ENCODE measurements at regions not wholly inside any gene's neighbourhood (a gene's known extent, or its start where the extent isn't known, plus 50 kb on each side); places are given as distances from the start of the nearest gene placed in this dataset.

GRCh38 chr13:103224804-103225203, 158.6 kb upstream of the SLC10A2 start:
- H3K9ac ChIP-seq (ENCODE audit: low read depth, low read length) = no peak overlapping the region
- TF ChIP-seq FOS (IDR thresholded peaks at IDR 0.05; ENCODE audit: low read depth, low read length) (no peak), RFX5 (IDR thresholded peaks at IDR 0.05; ENCODE audit: low read depth, low read length) (no peak), MXI1 (IDR thresholded peaks at IDR 0.05; ENCODE audit: borderline replicate concordance, low read depth, low read length) (no peak), CEBPB (IDR thresholded peaks at IDR 0.05; ENCODE audit: low read depth, low read length) (no peak), RAD21 (IDR thresholded peaks at IDR 0.05; ENCODE audit: low read length) (no peak), RCOR1 (IDR thresholded peaks at IDR 0.05; ENCODE audit: insufficient replicate concordance, low read length) (no peak), CHD1 (IDR thresholded peaks at IDR 0.05; ENCODE audit: low read depth, low read length) (no peak), BHLHE40 (IDR thresholded peaks at IDR 0.05; ENCODE audit: low read depth, low read length) (no peak)
- H3K4me3 ChIP-seq (ENCODE audit: insufficient read depth, low read depth, low read length) = no peak overlapping the region
- H2BK5ac ChIP-seq (ENCODE audit: low read depth, low read length, poor library complexity, severe bottlenecking) = no peak overlapping the region
- no peak overlapping the region for H3K4ac ChIP-seq (ENCODE audit: low read depth, low read length)
- no peaks in the 10 kb centered on the region for H3K9me1 ChIP-seq (ENCODE audit: insufficient read depth, low read length)
- intact Hi-C loops (cut with micrococcal nuclease) (no loop called here), dilution Hi-C loops (cut with HindIII; ENCODE audit: low sequenced_read_pairs, unreplicated experiment) (no loop called here), in situ Hi-C loops (cut with MboI; ENCODE audit: low sequenced_read_pairs) (no loop called here)
- no peaks in the 10 kb centered on the region for H3K27me3 ChIP-seq (ENCODE audit: control insufficient read depth, insufficient read depth, low read length)
- H2AK5ac ChIP-seq (ENCODE audit: low read depth, low read length) = no peak overlapping the region
- H2AK9ac ChIP-seq (replicated peaks; ENCODE audit: low read depth, low read length, poor library complexity) = no peak overlapping the region
- POLR2A ChIA-PET (ENCODE audit: unreplicated experiment) = no interaction called here
- CTCF ChIA-PET = no interaction called here
- no TSS peak for BruUV-seq (replicated peaks)
- ATAC-seq (ENCODE audit: low read depth) (no peak), DNase-seq (no peak)
- no peak overlapping the region for H3K27ac ChIP-seq (ENCODE audit: insufficient read depth, low read length)
- no peak overlapping the region for H2BK120ac ChIP-seq (ENCODE audit: low read depth, low read length)
- H3K18ac ChIP-seq (ENCODE audit: low read depth, low read length) = no peak overlapping the region
- no peak overlapping the region for H4K91ac ChIP-seq (ENCODE audit: insufficient read depth, low read depth, low read length)
- no peaks in the 10 kb centered on the region for H3K4me1 ChIP-seq (ENCODE audit: control insufficient read depth, insufficient read depth, low read length)
- no peak overlapping the region for H3K4me2 ChIP-seq (ENCODE audit: low read depth, low read length)
- H3K14ac ChIP-seq (replicated peaks; ENCODE audit: low read depth, low read length) = no peak overlapping the region
- H3K36me3 ChIP-seq (ENCODE audit: control insufficient read depth, insufficient read depth, low read length) = no peaks in the 10 kb centered on the region
- H3K56ac ChIP-seq (ENCODE audit: extremely low read depth, insufficient read depth, low read length) = no peak overlapping the region
- H3K9me3 ChIP-seq (ENCODE audit: control insufficient read depth, insufficient read depth, low read length) = peaks cover 11% of the 10 kb centered on the region
- no peaks in the 10 kb centered on the region for H3K79me1 ChIP-seq (ENCODE audit: low read depth in 1 of 2, low read length in 2 of 2)
- H4K5ac ChIP-seq (ENCODE audit: low read depth, low read length) = no peak overlapping the region
- H2BK20ac ChIP-seq (ENCODE audit: low read depth, low read length) = no peak overlapping the region
- H4K20me1 ChIP-seq (ENCODE audit: insufficient read depth, low read length) = no peaks in the 10 kb centered on the region
- no peak overlapping the region for H3K23ac ChIP-seq (ENCODE audit: low read depth, low read length)
- no peak overlapping the region for H2AFZ ChIP-seq (replicated peaks; ENCODE audit: low read length, poor library complexity)
- H4K8ac ChIP-seq (ENCODE audit: low read depth in 2 of 2, low read length in 2 of 2) = no peak overlapping the region
- no peak overlapping the region for H2BK15ac ChIP-seq (ENCODE audit: low read depth, low read length)
- WGBS, 2 experiments (ENCODE audit: extremely low coverage in 2 of 2, insufficient read length in 1 of 2) = 20% methylated on average over 1 of the region's 4 CpGs; no CpG with 5 or more reads in 1 of the 2 experiments

All from IMR-90 (cell line).